Activated CD8-positive, alpha-beta memory T cell treated with anti-CD3 and anti-CD28 coated beads, Interleukin-2, amount 50 U/mL, for 4 hours (primary cell): ENCODE measurements at regions not wholly inside any gene's neighbourhood (a gene's known extent, or its start where the extent isn't known, plus 50 kb on each side); places are given as distances from the start of the nearest gene placed in this dataset.

Experiments
- DNase-seq: peaks from one replicate; pipeline ENCODE4 v3.0.0-alpha.2; 2020

DNA sequence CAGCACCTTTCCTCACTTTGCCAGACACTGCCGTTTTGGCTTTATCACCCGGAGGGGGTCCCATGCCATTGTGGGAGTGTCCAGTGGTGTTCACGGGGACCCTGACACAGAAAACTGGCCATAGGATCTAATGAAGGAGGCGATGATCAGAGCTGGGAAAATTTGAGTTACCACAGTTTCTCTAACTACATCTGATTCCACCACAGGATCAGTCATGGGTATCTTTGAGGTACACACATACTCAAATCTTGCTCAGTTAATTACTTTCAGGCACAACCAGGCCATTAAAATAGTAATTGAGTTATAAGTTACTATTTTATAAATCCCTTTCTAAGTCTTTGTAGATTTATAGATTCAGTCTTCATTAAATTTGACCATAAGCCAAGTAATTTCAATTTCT is 215.1 kb downstream of the PRL start:
- no peak for DNase-seq

DNA sequence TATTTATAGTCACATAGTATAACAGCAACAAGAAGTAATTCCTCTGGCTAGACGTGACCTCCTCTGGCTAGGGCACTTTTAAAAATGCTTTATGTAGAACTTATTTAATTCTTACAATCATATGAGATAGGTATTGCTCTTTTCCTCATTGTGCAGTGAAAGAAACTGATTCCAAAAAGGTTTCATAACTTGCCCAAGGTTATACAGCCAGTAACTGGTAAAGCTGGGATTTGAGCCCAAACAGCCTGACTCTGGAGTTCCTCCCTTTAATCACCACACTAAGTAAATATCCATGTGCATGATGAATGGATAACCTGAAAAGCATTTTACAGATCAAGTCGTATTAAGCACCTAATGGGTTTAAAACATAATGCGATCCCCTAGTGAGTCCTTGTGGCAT is 214.6 kb downstream of the PRL start:
- DNase-seq: no peak

DNA sequence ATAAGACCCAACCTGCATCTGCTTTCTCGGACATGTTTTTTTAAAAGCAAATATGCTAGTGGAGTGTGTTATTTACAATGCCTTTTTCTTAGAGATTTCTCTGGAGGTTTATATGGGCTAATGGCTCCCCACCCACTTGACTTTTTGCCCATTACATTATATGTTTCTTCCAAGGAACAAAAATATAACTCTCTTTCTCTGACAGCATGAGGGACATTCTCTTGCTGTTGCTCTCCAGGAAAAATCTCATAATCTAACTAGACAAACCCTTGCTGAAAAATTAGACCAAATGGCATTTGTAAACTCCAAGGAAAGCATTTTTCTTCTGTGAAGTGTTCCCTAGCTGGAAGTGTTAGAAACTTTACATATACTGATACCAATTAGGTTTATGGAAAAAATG is 213.7 kb downstream of the PRL start:
- DNase-seq: no peak

DNA sequence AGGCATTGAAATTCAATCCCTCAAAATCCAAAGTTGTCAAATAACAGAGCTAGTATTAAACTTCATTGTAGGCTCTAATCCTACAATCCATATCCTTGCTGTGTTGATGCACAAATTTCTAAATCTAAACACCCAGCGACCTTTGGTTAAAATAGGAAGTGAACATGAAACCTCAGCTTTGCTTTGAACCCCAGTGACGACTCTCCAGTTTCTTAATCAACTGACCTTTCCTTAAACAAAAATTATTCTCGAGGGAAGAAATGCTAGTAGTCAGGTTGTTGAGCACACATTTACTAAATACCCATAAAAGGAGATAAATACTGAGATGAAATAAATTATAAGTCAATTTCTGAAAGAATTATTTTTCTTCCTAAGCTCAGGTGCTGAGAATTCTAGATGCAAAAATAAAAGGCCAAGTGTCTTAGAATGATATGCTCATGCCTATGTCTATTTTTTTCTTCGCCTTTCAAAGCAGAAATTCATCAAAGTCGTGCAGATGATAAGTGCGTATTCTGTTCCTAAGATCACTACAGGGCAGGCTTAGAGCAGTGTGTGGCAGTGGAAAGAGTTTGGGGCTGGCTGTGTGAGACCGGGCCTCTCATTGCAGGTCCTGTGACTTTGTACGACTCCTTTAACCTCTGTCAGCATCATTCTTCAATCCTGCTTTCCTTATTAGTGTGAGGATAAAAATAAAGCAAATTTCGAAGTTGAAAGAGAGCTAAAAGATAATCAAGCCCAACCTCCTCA is 208.7 kb downstream of the PRL start:
- no peak for DNase-seq

DNA sequence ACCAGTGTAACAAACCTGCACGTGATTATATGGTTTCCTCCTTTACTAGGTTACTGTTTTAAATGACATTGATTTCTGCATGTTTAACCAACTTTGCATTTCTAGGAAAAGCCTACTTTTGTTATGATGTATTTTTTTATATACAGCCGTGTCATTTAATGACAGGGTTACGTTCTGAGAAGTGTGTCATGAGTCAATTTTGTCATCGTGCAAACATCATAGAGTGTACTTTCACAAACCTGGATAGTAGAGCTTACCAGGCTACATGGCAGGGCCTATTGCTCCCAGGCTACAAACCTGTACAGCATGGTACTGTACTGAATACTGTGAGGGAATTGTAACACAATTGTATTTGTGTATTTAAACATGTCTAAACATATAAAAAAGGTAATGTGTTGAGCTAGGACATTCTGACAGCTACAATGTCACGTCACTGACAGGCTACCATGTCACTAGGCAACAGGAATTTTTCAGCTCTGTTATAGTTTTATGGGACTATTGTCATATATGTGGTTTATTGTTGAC is 205.3 kb downstream of the PRL start:
- no peak for DNase-seq

DNA sequence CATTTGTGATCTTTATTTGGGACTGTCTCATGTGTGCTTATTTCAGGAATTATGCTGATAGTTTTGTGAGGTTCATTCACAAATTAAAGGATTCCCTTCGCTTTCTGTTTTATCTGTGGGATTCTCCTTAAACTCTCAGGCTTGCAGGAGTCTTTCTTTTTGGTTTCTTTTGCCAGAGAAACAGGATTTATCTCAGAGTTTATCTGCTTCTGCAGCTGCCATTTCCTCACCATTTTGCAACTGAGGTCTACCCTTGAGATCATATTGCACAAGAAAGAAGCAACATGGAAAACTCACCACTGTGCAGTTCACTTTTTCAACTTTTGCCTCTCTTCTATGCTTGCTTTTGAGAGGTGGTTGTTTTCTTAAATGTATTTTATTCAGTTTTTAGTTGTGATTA is 201.0 kb downstream of the PRL start:
- no peak for DNase-seq

DNA sequence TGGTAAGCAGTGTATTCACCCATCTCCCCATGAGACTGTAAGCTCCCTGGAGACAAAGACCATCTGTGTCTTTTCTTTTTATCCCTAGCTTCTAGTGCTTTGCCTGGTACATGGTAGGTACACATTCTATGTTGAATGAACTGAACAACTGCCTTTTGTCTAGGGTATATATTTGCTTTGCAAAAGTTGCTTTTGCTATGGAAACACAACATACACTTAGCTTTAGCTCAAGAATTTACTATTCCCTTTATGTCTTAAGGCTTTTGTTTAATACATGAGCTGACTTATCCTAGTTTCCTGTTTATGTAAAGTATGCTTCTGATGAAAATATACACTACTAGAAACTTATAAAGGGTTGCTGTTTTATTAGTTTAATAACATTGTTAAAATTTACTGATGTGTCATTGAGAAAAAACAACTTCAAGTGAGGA is 198.2 kb downstream of the PRL start:
- no peak for DNase-seq

DNA sequence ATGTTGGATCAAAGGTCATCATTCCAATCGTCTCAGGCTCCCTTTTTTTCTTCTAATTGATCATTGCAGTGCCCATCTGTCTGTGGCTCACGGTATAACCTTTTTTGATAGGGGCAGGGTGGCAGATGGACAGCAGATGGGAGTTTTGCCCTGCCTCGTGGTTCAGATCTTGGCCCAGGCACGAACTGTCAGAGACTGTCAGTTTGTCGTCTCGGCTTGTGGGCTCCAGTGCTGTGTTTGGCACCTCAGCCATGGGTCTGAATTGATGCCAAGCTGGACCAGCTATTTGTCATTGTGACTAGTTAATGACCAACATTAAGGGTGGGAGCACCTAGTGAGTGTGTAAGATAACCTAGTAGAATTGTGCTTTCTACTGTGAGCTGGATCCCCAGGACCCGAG is 197.6 kb downstream of the PRL start:
- no peak for DNase-seq

DNA sequence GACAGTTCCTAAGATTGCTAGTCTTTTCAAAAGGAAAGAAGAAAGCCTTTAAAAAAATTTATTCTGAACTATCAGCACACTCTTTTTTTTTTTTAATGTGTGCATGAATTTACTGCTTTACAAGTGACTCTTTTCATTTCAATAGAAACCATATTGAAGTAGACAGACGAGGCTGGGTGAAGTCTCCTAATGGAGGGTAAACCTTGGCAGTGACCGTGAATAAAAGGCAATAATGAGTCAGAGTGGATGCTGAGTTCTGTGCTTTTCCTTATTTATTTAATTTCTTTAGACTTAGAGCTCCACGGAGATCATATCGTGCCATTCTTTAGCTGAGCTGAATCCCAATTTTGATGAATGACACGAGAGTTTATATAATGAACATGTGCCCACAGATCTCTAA is 196.9 kb downstream of the PRL start:
- DNase-seq: no peak

DNA sequence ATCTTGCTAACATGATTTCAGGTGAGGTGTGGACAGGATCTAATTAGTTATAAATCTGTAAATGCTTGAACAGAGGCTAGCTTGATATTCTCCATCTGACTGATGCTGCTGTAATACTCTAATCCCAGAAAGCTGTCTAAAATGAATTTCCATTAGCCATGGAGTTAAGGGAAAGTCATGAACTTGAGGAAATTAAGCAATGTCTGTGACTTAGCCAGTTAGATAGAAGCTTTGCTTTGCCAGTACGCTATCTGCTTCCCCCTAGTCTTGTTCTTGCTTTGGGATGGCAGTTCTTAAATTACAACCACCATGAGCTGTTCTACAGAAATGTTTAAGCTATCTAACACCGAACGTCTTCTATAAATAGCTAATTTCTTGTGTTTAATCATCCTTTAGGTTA is 195.7 kb downstream of the PRL start:
- DNase-seq: no peak

DNA sequence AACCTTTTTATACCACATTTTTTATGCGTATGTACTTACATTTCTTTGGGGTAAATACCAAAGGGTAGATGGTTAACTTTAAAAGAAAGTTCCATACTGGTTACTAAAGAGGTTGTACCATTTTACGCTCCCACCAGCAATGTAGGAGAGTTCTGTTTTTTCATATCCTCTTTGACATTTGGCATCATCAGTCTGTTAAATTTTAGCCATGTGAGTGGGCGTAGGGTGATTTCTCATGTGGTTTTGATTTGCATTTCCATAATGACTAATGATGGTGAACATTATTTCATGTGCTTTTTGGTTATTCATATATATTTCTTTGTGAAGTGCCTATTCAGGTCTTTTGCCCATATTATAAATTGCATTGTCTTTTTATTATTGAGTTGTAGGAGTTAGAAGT is 194.2 kb downstream of the PRL start:
- no peak for DNase-seq

DNA sequence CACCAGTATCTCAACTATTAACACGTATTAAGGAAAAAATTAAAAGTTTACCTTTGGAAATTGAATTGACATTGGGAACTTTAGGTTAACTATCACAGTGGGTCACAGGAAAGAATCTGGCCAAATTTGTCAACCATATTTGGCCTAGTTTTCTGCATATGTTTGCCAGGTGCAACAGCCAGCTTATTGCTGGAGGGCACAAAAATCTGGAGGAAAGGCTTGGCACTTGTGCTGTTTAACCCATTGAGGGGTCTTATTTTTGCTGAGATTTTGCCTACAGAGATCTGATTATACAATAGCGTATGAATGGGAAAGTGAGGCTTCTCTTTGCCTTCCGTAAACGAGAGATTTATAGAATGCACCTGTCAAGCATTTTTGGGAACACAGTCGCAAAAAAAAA is 190.4 kb downstream of the PRL start:
- no peak for DNase-seq

DNA sequence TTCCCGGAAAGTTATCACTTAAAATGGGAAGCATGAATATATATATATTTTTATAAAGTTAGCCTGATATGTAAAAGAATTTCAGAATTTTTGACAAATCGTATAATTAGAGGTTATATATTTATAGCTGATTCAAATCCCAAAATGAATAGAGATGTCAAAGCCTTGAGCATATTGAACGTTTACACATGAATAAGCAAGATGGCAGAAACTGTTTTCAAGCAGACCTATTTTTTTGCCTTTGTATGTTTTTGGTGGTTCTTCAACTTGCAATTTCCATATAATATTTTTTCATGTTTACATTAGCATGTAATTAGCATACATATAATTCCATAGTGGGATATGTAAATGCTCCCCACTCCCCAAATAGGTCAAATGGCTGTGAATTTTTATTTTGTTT is 189.9 kb downstream of the PRL start:
- DNase-seq: no peak

DNA sequence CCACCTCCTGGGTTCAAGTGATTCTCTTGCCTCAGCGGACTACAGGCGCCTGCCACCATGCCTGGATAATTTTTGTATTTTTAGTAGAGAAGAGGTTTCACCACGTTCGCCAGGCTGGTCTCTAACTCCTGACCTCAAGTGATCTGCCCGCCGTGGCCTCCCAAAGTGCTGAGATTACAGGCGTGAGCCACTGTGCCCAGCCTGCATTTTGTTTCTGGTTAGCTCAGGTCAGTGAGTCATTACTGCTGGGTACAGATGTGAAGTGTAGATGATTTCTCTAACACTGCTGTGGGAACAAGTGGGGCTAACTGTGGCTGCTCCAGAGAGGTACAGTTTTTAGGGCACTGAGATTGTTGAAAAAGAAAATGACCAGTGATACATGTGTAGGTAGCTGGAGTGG is 188.6 kb downstream of the PRL start:
- no peak for DNase-seq

DNA sequence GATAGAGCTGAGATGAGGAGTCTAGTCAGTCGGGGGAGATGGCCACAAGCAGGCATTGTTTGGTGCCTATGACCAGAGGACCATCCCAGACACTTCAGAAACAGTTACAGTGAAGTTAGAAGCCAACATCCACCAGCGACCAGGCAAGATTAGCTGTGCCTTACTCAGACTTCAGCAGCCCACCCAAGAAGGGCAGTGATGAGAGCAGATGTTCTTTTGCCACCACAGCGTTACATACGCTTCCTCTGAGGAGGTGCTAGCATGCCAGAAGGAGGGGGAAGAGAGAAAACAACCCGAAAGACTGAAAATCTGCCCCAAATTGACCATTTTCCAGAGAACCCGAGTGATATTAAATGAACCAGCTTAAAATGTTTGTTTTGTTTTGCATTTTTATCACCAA is 186.8 kb downstream of the PRL start:
- DNase-seq: no peak

DNA sequence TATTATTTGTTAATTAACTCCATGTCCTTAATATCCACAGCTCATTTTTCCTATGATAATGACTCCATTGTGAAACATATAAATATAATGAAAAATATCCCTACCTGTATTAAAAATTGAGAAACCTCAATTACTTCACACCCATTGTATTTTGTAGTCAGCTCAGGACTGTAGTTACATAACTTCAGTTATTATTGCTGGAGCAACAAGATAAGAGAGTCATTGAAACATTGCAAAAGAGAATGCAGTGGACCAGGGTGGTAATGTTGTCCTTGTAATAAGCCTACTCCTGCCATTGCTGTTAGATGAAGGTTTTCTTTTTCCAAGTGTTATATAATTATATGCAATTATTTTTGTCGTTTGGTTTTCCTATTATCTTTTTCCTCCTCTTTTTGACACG is 184.4 kb downstream of the PRL start:
- DNase-seq: no peak

DNA sequence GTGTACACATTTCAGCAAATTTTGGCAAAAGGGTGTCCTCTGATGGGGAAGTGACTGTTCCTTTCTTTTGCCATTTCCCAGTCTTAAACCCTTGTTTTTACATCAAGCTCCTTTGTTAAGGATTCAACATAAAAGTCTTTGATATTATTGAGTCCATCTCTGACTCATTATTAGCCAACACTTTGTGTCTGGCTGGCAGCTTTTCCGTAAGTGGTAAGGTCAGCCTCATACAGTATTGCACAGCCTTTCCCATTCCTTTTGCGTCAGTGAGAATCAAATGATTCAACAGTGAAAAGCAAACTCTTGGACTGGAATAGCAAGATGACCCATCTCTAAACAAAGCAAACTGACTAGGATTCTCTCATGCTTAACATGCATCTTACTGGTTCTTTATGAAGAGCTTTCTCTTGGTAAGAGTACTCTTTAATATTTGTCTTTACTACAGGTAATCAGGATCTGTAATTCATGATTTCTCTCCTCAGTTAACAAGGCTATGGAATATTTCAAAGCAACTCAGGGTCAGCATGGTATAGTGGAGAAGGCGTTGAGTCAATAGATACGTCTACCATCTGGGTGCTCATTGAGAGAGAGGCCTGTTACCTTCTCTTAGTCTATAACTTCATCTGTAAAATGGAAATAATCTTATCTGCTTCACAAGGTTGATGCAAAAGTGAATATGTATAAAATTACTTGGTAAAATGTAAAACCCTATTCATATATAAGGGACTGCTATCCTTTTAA is 183.6 kb downstream of the PRL start:
- no peak for DNase-seq

DNA sequence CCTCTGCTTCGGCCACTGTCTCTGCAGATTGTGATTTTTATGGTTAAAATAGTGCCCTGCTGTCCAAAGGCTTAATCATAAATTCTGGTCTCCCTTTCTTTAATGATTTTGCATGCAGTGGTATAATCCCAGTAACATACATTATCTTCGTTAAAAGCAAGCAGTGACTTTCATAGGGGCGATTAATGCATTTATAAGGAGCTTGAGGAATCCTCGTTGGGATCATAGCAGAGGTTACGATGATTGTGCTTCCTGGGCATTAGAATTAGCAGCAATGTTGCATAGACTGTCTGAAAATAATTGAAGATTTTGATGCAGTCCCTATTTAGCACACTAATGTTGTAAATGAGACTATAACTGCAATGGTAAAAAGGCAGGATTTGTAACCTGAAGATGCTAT is 181.3 kb downstream of the PRL start:
- no peak for DNase-seq

DNA sequence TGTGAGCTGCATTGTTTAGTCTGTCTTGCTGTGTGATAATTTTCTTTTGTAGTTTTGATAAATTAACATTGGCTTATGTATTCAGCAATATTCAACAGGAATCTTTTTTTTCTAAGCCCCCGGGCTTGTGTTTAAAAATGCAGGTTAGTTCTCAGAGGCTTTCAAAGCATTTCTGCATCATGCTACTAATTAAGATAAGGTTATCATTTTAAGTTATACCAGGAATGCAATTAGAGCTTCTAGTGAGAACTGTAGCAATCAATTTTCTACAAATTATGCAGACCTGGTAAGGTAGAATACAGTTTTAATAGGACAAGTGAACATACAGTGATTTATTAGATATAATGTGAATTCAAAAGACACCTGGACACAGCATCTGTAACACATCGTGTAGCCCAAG is 179.2 kb downstream of the PRL start:
- no peak for DNase-seq

DNA sequence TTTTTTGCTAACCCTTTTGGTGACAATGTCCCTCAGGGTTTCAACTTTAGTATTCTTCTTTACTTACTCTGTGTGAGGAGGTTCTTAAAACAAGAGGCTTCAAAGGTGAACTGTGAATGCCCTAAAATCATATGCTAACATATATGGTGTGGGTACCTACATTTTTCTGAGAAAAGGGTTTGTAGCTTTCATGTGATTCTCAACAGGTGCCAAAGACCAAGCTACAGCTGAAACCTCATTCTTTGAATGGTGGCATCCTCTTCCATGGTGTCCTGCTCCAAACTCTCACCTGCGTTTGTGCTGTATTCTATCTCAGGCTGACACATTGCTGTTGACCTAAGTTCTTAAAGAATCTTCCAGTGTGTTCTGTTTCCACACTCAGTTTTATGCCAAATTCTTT is 177.3 kb downstream of the PRL start:
- no peak for DNase-seq

DNA sequence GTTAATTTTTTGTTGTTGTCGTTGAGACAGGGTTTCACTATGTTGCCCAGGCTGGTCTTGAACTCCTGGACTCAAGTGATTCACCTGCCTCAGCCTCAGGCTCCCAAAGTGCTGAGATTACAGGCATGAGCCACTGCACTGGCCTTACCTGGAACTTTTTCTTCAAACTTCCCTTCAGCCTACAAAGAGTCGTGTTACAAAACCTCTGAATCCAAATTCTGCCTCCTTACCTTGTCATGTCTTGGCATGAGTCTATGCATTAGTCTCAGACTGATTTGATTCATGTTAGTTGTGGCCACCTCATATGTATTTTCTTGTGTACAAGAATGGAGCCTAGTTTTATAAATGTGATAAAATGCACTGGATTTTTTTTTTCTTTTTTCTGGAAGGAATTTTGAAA is 172.1 kb downstream of the PRL start:
- no peak for DNase-seq

DNA sequence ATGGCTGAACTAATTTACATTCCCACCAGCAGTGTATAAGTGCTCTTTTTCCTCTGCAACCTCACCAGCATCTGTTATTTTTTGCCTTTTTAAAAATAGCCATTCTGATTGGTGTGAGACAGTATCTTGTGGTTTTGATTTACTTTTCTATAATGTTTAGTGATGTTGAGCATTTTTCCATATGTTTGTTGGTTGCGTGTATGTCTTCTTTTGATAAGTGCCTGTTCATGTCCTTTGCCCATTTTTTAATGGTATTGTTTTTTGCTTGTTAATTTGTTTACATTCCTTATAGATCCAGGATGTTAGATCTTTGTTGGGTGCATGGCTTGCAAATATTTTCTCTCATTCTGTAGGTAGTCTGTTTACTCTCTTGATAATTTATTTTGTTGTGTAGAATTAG is 169.9 kb downstream of the PRL start:
- no peak for DNase-seq

DNA sequence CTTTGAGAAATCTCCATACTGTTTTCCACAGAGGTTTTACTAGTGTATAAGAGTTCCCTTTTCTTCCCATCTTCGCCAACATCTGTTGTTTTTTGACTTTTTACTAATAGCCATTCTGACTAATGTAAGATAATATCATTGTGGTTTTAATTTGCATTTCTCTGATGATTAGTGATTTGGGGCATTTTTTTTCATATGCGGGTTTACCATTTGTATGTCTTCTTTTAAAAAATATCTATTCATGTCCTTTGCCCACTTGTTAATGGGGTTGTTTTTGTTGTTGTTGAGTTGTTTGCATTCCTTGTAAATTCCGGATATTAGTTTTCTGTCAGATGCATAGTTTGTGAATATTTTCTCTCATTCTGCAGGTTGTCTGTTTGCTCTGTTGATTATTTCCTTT is 167.1 kb downstream of the PRL start:
- DNase-seq: no peak

DNA sequence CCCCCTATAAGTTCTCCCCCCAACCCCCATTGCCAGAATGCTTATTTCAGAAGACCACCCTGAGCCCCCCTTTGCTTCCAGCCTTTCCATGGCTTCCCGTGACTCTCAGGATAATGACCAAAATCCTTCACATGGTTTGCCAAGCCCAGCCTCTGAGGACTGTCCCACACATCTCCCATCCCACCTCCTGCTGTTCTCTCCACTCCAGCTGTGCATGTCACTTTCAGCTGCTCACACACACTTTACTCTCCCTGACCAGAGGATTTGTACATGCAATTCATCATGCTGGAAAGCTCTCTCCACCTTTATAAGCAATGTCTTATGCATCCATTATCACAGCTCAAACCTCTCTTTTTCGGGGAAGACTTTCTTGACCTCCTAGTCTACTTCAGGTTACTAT is 164.2 kb downstream of the PRL start:
- no peak for DNase-seq

DNA sequence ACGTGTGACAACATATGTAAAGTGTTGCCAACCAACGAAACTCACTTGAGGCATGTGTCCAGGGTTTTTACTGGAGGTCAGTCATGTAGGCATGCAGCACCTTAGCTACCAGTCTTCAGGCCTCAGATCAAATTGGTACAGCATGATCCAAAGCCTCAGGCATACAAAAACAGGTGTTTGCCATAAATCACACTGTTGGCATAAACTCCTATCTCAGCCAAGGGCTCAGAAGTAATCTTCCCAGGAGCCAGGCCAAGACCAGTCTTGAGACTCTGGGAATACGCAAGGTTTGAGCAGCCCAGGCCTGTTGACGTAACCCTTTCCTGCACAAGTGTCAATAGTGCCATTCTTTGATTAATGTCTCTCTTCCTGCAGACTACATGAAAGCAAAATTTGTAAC is 163.5 kb downstream of the PRL start:
- DNase-seq: no peak
